ENCODE measurements at regions not wholly inside any gene's neighbourhood (a gene's known extent, or its start where the extent isn't known, plus 50 kb on each side); places are given as distances from the start of the nearest gene placed in this dataset.
"Not testable (repeated sequence)": the region's sequence is repeated elsewhere in the genome, so short reads cannot be mapped to it uniquely, and the experiment has no call there.

DNA sequence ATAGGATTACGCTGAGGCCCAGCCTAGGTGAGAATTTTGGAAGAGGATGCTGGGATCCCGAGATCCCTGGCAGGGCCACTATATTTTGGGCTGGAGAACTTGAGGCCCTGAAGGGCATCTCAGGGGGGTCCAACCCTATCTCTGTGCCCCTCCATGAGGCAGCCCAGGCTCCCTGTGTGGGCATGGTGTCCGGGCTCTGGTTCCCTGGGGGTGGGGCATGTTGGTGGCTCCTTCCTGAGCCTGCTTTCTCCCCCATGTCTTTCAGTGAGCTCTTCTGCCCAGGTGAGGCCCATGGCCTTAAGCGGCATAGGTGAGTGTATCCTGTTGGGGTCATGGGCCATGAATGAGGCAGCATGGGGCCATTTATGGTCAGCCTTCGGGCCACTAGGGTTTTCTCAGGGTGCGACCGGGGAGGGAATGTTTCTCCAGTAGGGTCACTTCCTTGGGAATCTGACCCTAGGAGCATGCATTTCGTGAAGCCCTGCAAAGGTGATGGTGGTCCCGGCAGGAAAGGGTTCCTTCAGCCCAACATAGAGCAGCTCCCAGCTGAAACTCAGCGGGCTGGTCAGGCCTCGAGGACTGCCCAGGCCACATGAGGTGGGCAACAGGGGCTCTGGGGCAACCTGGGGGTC lies 191.3 kb downstream of the UBE3A start:
- FAIRE-seq (no peak), DNase-seq (ENCODE audit: insufficient read length) (peak; percentile 1)
- no peak for TF ChIP-seq POLR2AphosphoS5 (IDR thresholded peaks at IDR 0.05; ENCODE audit: low read depth, low read length)
- TF ChIP-seq TAF1 (IDR thresholded peaks at IDR 0.05; ENCODE audit: borderline replicate concordance, low read depth, low read length) = no peak
- TF ChIP-seq POLR2A (IDR thresholded peaks at IDR 0.05; ENCODE audit: low read depth, low read length) = no peak

DNA sequence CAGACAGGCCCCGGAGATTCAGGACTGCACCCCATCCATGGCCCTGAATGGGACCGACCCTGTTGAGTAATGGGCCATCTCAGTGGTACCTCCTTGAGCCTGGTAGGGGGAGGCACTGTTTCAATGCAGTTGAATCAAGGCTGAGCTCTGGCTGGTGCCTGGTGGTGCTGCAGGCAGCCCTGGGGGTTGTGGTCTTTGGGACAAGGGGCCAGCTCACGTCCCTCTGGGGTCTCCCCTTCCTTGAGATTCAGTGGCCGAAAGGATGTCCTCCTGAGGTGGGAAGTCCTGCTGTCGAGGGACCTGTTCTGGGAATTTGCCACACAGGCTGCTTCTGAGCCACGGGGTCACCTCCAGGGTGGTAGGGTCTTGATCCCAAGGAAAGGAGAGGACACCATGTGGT lies 190.7 kb downstream of the UBE3A start:
- not testable (repeated sequence) for FAIRE-seq

DNA sequence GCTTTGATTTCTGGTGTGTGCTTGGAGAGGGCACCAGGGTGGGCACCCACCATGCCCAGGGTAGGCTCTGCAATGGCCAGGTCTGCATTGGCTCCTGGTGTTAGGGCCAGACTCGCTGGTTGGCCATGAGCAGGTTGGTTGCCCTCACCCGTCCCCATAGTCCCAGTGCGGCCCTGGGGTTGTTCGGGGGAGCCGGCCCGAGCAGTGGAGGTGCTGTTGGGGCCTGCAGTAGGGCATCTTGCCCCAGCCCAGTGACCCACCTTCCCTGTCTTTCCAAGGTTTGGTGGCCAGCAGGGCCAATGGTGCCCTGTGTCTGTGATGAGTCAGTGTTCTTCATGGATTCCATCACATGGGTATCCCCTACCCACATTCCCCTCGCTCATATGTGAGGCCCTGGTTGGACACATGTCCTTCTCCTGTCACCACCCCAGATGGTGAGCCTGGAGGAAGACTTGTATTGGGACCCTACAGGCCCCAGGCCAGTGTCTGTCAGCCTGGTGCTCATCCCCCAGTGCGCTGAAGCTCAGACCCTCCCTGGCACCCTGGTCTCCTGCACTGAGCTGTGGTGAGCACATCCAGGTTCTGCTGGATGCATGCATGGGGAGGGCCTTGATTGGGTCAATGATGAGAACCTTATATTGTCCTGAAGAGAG lies 190.1 kb downstream of the UBE3A start:
- FAIRE-seq (no peak), DNase-seq (ENCODE audit: insufficient read length) (peak; percentile 2)
- no peak for TF ChIP-seq POLR2A (IDR thresholded peaks at IDR 0.05; ENCODE audit: low read depth, low read length)

More for the DNA sequence above, 190.7 kb downstream of the UBE3A start:
- not testable (repeated sequence) for DNase-seq (ENCODE audit: insufficient read length)

DNA sequence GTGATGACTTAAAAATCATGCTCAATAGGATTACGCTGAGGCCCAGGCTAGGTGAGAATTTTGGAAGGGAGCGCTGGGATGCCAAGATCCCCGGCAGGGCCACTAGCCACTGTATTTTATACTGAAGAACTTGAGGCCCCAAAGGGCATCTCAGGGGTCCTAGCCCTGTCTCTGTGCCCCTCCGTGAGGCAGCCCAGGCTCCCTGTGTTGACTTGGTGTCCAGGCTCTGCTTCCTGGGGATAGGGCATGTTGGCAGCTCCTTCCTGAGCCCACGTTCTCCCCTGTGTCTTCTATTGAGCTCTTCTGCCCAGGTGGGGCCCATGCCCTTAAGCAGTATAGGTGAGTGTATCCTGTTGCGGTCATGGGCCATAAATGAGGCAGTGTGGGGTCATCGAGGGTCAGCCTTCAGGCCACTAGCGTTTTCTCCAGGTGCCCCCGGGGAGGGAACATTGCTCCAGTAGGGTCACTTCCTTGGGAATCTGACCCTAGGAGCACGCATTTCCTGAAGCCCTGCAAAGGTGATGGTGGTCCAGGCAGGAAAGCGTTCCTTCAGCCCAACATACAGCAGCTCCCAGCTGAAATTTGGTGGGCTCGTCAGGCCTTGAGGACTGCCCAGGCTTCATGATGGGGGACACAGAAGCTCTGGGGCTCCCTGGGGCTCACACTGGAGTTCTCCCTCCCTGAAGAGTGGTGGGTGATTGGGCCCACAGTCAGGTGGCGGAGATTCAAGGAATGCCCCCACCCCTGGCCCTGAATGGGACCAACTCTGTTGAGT lies 189.4 kb downstream of the UBE3A start:
- no peak for TF ChIP-seq POLR2A (IDR thresholded peaks at IDR 0.05; ENCODE audit: low read depth, low read length)
- no peak for TF ChIP-seq POLR2AphosphoS5 (IDR thresholded peaks at IDR 0.05; ENCODE audit: low read depth, low read length)
- no peak for TF ChIP-seq TAF1 (IDR thresholded peaks at IDR 0.05; ENCODE audit: borderline replicate concordance, low read depth, low read length)
- DNase-seq (ENCODE audit: insufficient read length) (peak; percentile 5), FAIRE-seq (no peak)

DNA sequence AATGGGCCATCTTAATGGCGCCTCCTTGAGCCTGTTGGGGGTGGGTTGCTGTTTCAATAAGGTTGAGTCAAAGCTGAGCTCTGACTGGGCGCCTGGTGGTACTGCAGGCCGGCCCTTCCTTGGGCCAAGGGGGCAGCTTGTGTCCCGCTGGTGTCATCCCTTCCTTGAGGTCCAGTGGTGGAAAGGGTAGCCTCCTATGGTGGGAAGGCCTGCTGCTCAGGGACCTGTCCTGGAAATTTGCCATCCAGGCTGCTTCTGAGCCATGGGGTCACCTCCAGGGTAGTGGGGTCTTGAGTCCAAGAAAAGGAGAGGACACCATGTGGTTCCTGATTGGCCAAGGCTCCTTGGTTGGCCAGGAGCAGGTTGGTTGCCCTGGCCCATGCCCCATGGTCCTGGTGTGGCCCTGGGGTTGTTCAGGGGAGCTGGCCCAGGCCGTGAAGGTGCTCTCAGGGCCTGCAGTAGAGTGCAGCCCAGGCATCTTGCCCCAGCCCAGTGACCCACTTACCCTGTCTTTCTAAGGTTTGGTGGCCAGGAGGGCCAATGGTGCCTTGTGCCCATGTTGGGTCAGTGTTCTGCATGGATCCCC lies 188.7 kb downstream of the UBE3A start:
- DNase-seq (ENCODE audit: insufficient read length) (peak; percentile 10), FAIRE-seq (no peak)
- no peak for TF ChIP-seq TAF1 (IDR thresholded peaks at IDR 0.05; ENCODE audit: borderline replicate concordance, low read depth, low read length)
- TF ChIP-seq POLR2AphosphoS5 (IDR thresholded peaks at IDR 0.05; ENCODE audit: low read depth, low read length) = no peak
- no peak for TF ChIP-seq POLR2A (IDR thresholded peaks at IDR 0.05; ENCODE audit: low read depth, low read length)

DNA sequence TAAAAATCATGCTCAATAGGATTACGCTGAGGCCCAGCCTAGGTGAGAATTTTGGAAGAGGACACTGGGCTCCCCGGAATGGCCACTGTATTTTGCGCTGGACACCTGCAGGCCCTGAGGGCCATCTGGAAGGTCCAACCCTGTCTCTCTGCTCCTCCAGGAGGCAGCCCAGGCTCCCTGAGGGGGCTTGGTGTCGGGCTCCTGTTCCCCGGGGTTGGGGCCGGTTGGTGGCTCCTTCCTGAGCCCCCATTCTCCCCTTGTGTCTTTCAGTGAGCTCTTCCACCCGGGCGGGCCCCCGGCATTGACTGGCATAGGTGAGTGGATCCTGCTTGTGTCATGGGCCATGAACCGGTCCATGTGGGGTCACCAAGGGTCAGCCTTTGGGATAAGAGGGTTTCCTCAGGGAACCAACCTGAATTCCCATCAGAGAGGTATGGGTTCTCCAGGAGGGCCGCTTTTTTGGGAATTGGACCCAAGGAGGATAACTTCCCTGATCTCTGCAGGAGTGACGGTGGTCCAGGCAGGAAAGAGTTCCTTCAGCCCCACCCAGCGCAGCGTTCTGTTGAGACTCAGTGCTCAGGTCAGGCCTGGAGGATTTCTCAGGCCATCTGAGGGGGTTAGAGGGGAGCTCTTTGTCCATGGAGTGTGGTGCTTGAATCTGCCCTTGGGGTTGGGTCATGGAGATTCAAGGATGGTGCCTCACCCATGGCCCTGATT lies 187.8 kb downstream of the UBE3A start:
- peak; percentile 5 for DNase-seq (ENCODE audit: insufficient read length)
- FAIRE-seq = no peak
- TF ChIP-seq TAF1 (IDR thresholded peaks at IDR 0.05; ENCODE audit: borderline replicate concordance, low read depth, low read length) (no peak), POLR2A (IDR thresholded peaks at IDR 0.05; ENCODE audit: low read depth, low read length) (no peak), POLR2AphosphoS5 (IDR thresholded peaks at IDR 0.05; ENCODE audit: low read depth, low read length) (no peak)

DNA sequence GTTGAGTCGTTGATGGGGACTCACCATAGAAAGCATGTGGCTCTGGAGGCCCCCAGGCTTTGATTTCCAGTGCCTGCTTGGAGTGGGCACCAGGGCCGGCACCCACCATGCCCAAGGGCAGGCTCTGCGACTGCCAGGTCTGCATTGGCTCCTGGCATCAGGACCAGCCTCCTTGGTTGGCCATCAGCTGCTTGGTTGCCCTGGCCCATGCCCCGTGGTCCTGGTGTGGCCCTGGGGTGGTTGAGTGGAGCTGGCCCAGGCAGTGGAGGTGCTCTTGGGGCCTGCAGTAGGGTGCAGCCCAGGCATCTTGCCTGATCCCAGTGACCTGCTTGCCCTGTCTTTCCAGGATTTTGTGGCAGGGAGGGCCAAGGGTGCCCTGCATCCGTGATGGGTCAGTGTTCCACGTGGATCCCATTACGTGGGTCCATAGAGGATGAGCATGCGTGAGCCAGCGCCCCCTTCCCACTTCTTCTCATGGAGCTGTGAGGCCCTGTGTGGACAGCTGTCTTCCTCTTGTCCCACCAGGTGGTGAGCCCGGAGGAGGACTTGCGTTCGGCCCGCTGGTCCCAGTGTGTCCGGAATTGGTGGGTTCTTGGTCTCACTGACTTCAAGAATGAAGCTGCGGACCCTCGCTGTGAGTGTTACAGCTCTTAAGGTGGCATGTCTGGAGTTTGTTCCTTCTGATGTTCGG lies 187.0 kb downstream of the UBE3A start:
- no peak for TF ChIP-seq TAF1 (IDR thresholded peaks at IDR 0.05; ENCODE audit: borderline replicate concordance, low read depth, low read length)
- no peak for TF ChIP-seq POLR2A (IDR thresholded peaks at IDR 0.05; ENCODE audit: low read depth, low read length)
- TF ChIP-seq POLR2AphosphoS5 (IDR thresholded peaks at IDR 0.05; ENCODE audit: low read depth, low read length) = no peak
- DNase-seq (ENCODE audit: insufficient read length) (peak; percentile 6), FAIRE-seq (no peak)

DNA sequence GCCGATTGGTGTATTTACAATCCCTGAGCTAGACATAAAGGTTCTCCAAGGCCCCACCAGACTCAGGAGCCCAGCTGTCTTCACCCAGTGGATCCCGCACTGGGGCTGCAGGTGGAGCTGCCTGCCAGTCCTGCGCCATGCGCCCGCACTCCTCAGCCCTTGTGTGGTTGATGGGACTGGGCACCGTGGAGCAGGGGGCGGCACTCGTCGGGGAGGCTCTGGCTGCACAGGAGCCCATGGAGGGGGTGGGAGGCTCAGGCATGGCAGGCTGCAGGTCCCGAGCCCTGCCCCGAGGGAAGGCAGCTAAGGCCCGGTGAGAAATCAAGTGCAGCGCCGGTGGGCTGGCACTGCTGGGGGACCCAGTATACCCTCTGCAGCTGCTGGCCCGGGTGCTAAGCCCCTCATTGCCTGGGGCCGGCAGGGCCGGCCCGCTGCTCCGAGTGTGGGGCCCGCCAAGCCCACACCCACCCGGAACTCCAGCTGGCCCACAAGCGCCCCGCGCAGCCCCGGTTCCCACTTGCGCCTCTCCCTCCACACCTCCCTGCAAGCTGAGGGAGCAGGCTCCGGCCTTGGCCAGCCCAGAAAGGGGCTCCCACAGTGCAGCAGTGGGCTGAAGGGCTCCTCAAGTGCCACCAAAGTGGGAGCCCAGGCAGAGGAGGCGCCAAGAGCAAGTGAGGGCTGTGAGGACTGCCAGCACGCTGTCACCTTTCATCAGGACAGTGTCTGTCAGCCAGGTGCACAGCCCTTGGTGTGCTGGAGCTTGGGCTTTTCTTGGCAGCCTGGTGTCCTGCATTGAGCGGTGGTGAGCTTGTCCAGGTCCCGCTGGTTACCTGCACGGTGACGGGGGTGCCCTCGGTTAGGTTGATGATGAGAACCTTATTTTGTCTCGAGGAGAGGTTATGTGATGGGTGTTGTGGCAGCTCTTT lies 185.5 kb downstream of the UBE3A start:
- not testable (repeated sequence) for DNase-seq (ENCODE audit: insufficient read length); FAIRE-seq

DNA sequence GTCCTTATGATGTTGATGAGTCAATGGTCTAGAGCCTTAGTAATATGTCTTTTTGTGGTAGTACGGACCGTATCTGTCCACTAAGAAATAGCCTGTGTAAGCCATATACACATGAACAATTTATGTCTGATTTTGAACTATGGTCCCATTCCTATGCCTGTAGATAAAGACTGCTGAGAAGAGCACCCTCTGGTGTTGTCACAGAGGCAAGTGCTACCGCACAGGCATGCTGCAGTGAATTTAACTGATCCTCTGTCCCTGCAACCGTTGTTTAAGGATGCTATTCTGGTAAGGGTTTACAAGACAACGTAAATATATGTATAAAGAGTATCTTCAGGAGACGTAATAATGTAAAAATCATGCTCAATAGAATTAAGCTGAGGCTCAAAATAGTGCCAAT lies 170.7 kb downstream of the UBE3A start:
- FAIRE-seq (no peak), DNase-seq (ENCODE audit: insufficient read length) (no peak)
- no peak for TF ChIP-seq POLR2AphosphoS5 (IDR thresholded peaks at IDR 0.05; ENCODE audit: low read depth, low read length)
- TF ChIP-seq TAF1 (IDR thresholded peaks at IDR 0.05; ENCODE audit: borderline replicate concordance, low read depth, low read length) = no peak
- no peak for TF ChIP-seq POLR2A (IDR thresholded peaks at IDR 0.05; ENCODE audit: low read depth, low read length)
